ENCODE measurements at regions not wholly inside any gene's neighbourhood (a gene's known extent, or its start where the extent isn't known, plus 50 kb on each side); places are given as distances from the start of the nearest gene placed in this dataset.

GRCh38 chrX:6371353-6371752, 142.7 kb upstream of the NLGN4X start:
- DNase-seq (ENCODE audit: extremely low read depth in 1 of 11, low read depth in 9 of 11, low spot score in 4 of 11) = no peak

- DNase-seq (ENCODE audit: extremely low read depth in 1 of 11, low read depth in 9 of 11, low spot score in 4 of 11) = no peak
These were observed 134.5 kb upstream of the NLGN4X start for GRCh38 chrX:6363188-6363587.

GRCh38 chrX:6325437-6325836, 96.8 kb upstream of the NLGN4X start:
- DNase-seq (ENCODE audit: extremely low read depth in 1 of 11, low read depth in 9 of 11, low spot score in 4 of 11) = no peak

GRCh38 chrX:6313356-6313755, 84.7 kb upstream of the NLGN4X start:
- no peak for DNase-seq (ENCODE audit: extremely low read depth in 1 of 11, low read depth in 9 of 11, low spot score in 4 of 11)

- no peak for DNase-seq (ENCODE audit: extremely low read depth in 1 of 11, low read depth in 9 of 11, low spot score in 4 of 11)
These were observed 82.9 kb upstream of the NLGN4X start for GRCh38 chrX:6311540-6311939.

- DNase-seq (ENCODE audit: extremely low read depth in 1 of 11, low read depth in 9 of 11, low spot score in 4 of 11) = no peak
These were observed 78.5 kb upstream of the NLGN4X start for GRCh38 chrX:6307156-6307555.

- no peak for DNase-seq (ENCODE audit: extremely low read depth in 1 of 11, low read depth in 9 of 11, low spot score in 4 of 11)
These were observed 71.1 kb upstream of the NLGN4X start for GRCh38 chrX:6299724-6300123.

- no peak for DNase-seq (ENCODE audit: extremely low read depth in 1 of 11, low read depth in 9 of 11, low spot score in 4 of 11)
These were observed 65.0 kb upstream of the NLGN4X start for GRCh38 chrX:6293716-6294115.

- DNase-seq (ENCODE audit: extremely low read depth in 1 of 11, low read depth in 9 of 11, low spot score in 4 of 11) = no peak
These were observed 63.9 kb upstream of the NLGN4X start for GRCh38 chrX:6292599-6292998.

GRCh38 chrX:6291444-6291843, 62.8 kb upstream of the NLGN4X start:
- DNase-seq (ENCODE audit: extremely low read depth in 1 of 11, low read depth in 9 of 11, low spot score in 4 of 11) = peak in 7 of 11 donors; percentile 4 to 33 (median 22)

- DNase-seq (ENCODE audit: extremely low read depth in 1 of 11, low read depth in 9 of 11, low spot score in 4 of 11) = no peak
These were observed 55.2 kb upstream of the NLGN4X start for GRCh38 chrX:6283826-6284225.

- no peak for DNase-seq (ENCODE audit: extremely low read depth in 1 of 11, low read depth in 9 of 11, low spot score in 4 of 11)
These were observed 50.7 kb upstream of the NLGN4X start for GRCh38 chrX:6279277-6279909.
